ENCODE measurements at regions not wholly inside any gene's neighbourhood (a gene's known extent, or its start where the extent isn't known, plus 50 kb on each side); places are given as distances from the start of the nearest gene placed in this dataset.

GRCh38 chr15:96827981-96828380, 497.5 kb downstream of the NR2F2 start:
- no peak for TF ChIP-seq RAD21 (IDR thresholded peaks at IDR 0.05; ENCODE audit: low read depth)

- TF ChIP-seq ZBTB7A (IDR thresholded peaks at IDR 0.05; ENCODE audit: low read depth) (no peak), FOXM1 (IDR thresholded peaks at IDR 0.05; ENCODE audit: borderline replicate concordance, low read depth) (no peak), TCF12 (IDR thresholded peaks at IDR 0.05; ENCODE audit: low read depth) (no peak), CEBPB (IDR thresholded peaks at IDR 0.05) (no peak), RAD21 (IDR thresholded peaks at IDR 0.05; ENCODE audit: low read depth) (no peak), EGR1 (IDR thresholded peaks at IDR 0.05) (no peak), EP300 (IDR thresholded peaks at IDR 0.05; ENCODE audit: borderline replicate concordance) (no peak), TAF1 (IDR thresholded peaks at IDR 0.05; ENCODE audit: low read depth) (no peak), MAX (IDR thresholded peaks at IDR 0.05) (no peak), CREB1 (IDR thresholded peaks at IDR 0.05; ENCODE audit: low read depth) (no peak), NFIC (IDR thresholded peaks at IDR 0.05) (no peak), REST (IDR thresholded peaks at IDR 0.05; ENCODE audit: low read depth) (no peak), USF1 (IDR thresholded peaks at IDR 0.05) (no peak)
These were observed 506.9 kb downstream of the NR2F2 start for GRCh38 chr15:96837241-96837970.

- TF ChIP-seq YY1 (IDR thresholded peaks at IDR 0.05; ENCODE audit: low read depth) = no peak
- TF ChIP-seq FOXM1 (IDR thresholded peaks at IDR 0.05; ENCODE audit: borderline replicate concordance, low read depth) = no peak
- no peak for TF ChIP-seq EP300 (IDR thresholded peaks at IDR 0.05; ENCODE audit: borderline replicate concordance)
- no peak for TF ChIP-seq CEBPB (IDR thresholded peaks at IDR 0.05)
- TF ChIP-seq TEAD4 (IDR thresholded peaks at IDR 0.05) = no peak
- TF ChIP-seq MAX (IDR thresholded peaks at IDR 0.05) = no peak
- TF ChIP-seq EGR1 (IDR thresholded peaks at IDR 0.05) = no peak
- TF ChIP-seq ZBTB7A (IDR thresholded peaks at IDR 0.05; ENCODE audit: low read depth) = no peak
These were observed 507.6 kb downstream of the NR2F2 start for GRCh38 chr15:96838081-96838480.

DNA sequence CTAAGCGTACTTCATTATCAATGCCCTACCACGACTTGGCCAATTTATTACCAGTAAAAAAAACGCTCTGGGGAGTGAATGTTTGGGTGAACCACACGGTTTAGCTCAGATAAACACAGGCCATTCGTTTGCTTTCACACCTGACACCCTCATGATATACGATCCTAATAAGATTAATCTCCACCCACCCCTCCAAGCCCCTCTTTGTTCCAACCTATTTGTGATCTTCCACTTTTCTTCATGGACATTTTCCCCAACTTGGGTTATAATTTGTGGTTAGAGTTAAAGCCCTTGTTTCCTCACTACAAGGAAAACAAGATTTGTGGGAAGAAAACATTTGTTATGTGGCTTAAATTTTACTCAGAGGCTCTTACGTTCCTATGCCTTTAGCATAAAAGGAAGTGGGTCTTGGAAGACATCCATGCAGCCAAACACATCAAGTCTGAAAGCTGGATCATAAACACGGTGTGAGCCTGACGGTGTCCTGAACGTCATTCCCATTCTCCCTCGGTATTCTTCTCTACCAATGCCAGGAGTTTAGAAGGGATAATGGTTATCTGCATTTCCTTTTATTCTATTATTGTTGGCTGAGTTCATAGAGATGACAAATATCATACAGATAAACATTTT, 518.9 kb downstream of the NR2F2 start:
- TF ChIP-seq CREB1 (IDR thresholded peaks at IDR 0.05; ENCODE audit: low read depth) (no peak), TCF12 (IDR thresholded peaks at IDR 0.05; ENCODE audit: low read depth) (no peak), TAF1 (IDR thresholded peaks at IDR 0.05; ENCODE audit: low read depth) (no peak), ZBTB7A (IDR thresholded peaks at IDR 0.05; ENCODE audit: low read depth) (no peak), RAD21 (IDR thresholded peaks at IDR 0.05; ENCODE audit: low read depth) (no peak), FOXM1 (IDR thresholded peaks at IDR 0.05; ENCODE audit: borderline replicate concordance, low read depth) (no peak), NFIC (IDR thresholded peaks at IDR 0.05) (no peak), REST (IDR thresholded peaks at IDR 0.05; ENCODE audit: low read depth) (no peak), MAX (IDR thresholded peaks at IDR 0.05) (no peak), EP300 (IDR thresholded peaks at IDR 0.05; ENCODE audit: borderline replicate concordance) (no peak), EGR1 (IDR thresholded peaks at IDR 0.05) (no peak), YY1 (IDR thresholded peaks at IDR 0.05; ENCODE audit: low read depth) (no peak), TEAD4 (IDR thresholded peaks at IDR 0.05) (no peak), CEBPB (IDR thresholded peaks at IDR 0.05) (no peak), USF1 (IDR thresholded peaks at IDR 0.05) (no peak)

DNA sequence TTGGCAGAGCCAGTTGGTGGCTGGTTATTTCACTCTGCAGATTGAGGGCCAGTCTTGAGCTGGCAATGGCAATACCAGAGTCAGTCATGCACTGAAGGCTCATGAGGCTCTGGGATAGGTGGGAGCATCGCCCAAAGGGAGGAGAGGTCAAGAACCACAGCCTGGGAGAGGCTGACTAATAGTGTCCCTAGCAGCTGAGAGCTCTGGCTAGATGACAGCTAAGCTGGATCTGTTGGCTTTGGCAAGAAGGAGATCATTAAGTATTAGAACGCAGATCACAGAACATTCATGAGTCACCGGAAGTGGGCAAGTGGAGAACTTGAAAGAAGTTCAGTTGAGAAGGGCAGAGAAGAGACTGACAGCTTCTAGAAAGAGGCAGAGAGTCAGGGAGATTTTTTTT, 521.1 kb downstream of the NR2F2 start:
- TF ChIP-seq TAF1 (IDR thresholded peaks at IDR 0.05; ENCODE audit: low read depth) (no peak), TEAD4 (IDR thresholded peaks at IDR 0.05) (no peak), ZBTB7A (IDR thresholded peaks at IDR 0.05; ENCODE audit: low read depth) (no peak), TCF12 (IDR thresholded peaks at IDR 0.05; ENCODE audit: low read depth) (no peak), FOXM1 (IDR thresholded peaks at IDR 0.05; ENCODE audit: borderline replicate concordance, low read depth) (no peak), EGR1 (IDR thresholded peaks at IDR 0.05) (no peak), MAX (IDR thresholded peaks at IDR 0.05) (no peak), NFIC (IDR thresholded peaks at IDR 0.05) (no peak), USF1 (IDR thresholded peaks at IDR 0.05) (no peak), CEBPB (IDR thresholded peaks at IDR 0.05) (no peak), RAD21 (IDR thresholded peaks at IDR 0.05; ENCODE audit: low read depth) (no peak), YY1 (IDR thresholded peaks at IDR 0.05; ENCODE audit: low read depth) (no peak), REST (IDR thresholded peaks at IDR 0.05; ENCODE audit: low read depth) (no peak), CREB1 (IDR thresholded peaks at IDR 0.05; ENCODE audit: low read depth) (no peak), EP300 (IDR thresholded peaks at IDR 0.05; ENCODE audit: borderline replicate concordance) (no peak)
